ENCODE measurements at regions not wholly inside any gene's neighbourhood (a gene's known extent, or its start where the extent isn't known, plus 50 kb on each side); places are given as distances from the start of the nearest gene placed in this dataset.

- Histone ChIP-seq H3K4me1 (ENCODE audit: control insufficient read depth, insufficient read depth, low read length) (no peaks in the 10 kb centered on the region), H3K9ac (ENCODE audit: extremely low read depth, low read length, poor library complexity, severe bottlenecking) (no peak overlapping the region), H3K4me3 (ENCODE audit: low read length) (no peak overlapping the region), H3K9me3 (ENCODE audit: control insufficient read depth, low read length) (no peaks in the 10 kb centered on the region), H3K36me3 (ENCODE audit: control insufficient read depth, insufficient read depth, low read length) (no peaks in the 10 kb centered on the region), H3K27ac (ENCODE audit: low read depth, low read length) (no peak overlapping the region), H3K27me3 (ENCODE audit: control insufficient read depth, insufficient read depth, low read length, poor library complexity, severe bottlenecking) (no peaks in the 10 kb centered on the region)
- H3K27me3 Mint-ChIP-seq (ENCODE audit: insufficient read depth), result no peaks in the 10 kb centered on the region
- H3K9me3 Mint-ChIP-seq, result peaks cover 69% of the 10 kb centered on the region
- H3K27ac Mint-ChIP-seq, result no peak overlapping the region
- H3K36me3 Mint-ChIP-seq (ENCODE audit: low read depth), result no peaks in the 10 kb centered on the region
- H3K4me1 Mint-ChIP-seq, result no peaks in the 10 kb centered on the region
- DNase-seq, result no peak
- no peak overlapping the region for H3K4me3 Mint-ChIP-seq
- TF ChIP-seq CTCF (conservative IDR thresholded peaks at IDR 0.05), result no peak
- 76 to 90% methylated on average over 2 to 6 of the region's 6 CpGs for WGBS, 2 experiments (ENCODE audit: insufficient coverage in 1 of 2, insufficient read length in 1 of 2)
These were observed 174.9 kb upstream of the FRG1 start for GRCh38 chr4:189765736-189766135.

GRCh38 chr4:189767941-189768340 is 172.7 kb upstream of the FRG1 start:
- Histone ChIP-seq H3K4me3 (ENCODE audit: low read length) (no peak overlapping the region), H3K9me3 (ENCODE audit: control insufficient read depth, low read length) (no peaks in the 10 kb centered on the region), H3K27ac (ENCODE audit: low read depth, low read length) (no peak overlapping the region), H3K9ac (ENCODE audit: extremely low read depth, low read length, poor library complexity, severe bottlenecking) (no peak overlapping the region), H3K27me3 (ENCODE audit: control insufficient read depth, insufficient read depth, low read length, poor library complexity, severe bottlenecking) (no peaks in the 10 kb centered on the region), H3K36me3 (ENCODE audit: control insufficient read depth, insufficient read depth, low read length) (no peaks in the 10 kb centered on the region), H3K4me1 (ENCODE audit: control insufficient read depth, insufficient read depth, low read length) (no peaks in the 10 kb centered on the region)
- Mint-ChIP-seq H3K9me3 (peaks cover 64% of the 10 kb centered on the region), H3K4me1 (no peaks in the 10 kb centered on the region), H3K27ac (no peak overlapping the region), H3K36me3 (ENCODE audit: low read depth) (no peaks in the 10 kb centered on the region), H3K27me3 (ENCODE audit: insufficient read depth) (no peaks in the 10 kb centered on the region), H3K4me3 (no peak overlapping the region)
- TF ChIP-seq CTCF (conservative IDR thresholded peaks at IDR 0.05), result no peak
- WGBS, 2 experiments (ENCODE audit: insufficient coverage in 1 of 2, insufficient read length in 1 of 2), result 93 to 100% methylated on average over 4 of the region's 4 CpGs
- DNase-seq, result no peak

GRCh38 chr4:189769131-189769530 is 171.5 kb upstream of the FRG1 start:
- Mint-ChIP-seq H3K27ac (no peak overlapping the region), H3K27me3 (ENCODE audit: insufficient read depth) (no peaks in the 10 kb centered on the region), H3K36me3 (ENCODE audit: low read depth) (no peaks in the 10 kb centered on the region), H3K9me3 (peaks cover 59% of the 10 kb centered on the region), H3K4me3 (no peak overlapping the region), H3K4me1 (no peaks in the 10 kb centered on the region)
- H3K9ac ChIP-seq (ENCODE audit: extremely low read depth, low read length, poor library complexity, severe bottlenecking), result no peak overlapping the region
- H3K4me3 ChIP-seq (ENCODE audit: low read length), result no peak overlapping the region
- no peaks in the 10 kb centered on the region for H3K4me1 ChIP-seq (ENCODE audit: control insufficient read depth, insufficient read depth, low read length)
- DNase-seq, result peak; percentile 65
- no peak for TF ChIP-seq CTCF (conservative IDR thresholded peaks at IDR 0.05)
- no peaks in the 10 kb centered on the region for H3K27me3 ChIP-seq (ENCODE audit: control insufficient read depth, insufficient read depth, low read length, poor library complexity, severe bottlenecking)
- WGBS, 2 experiments (ENCODE audit: insufficient coverage in 1 of 2, insufficient read length in 1 of 2), result 89 to 91% methylated on average over 8 to 9 of the region's 9 CpGs
- no peak overlapping the region for H3K27ac ChIP-seq (ENCODE audit: low read depth, low read length)
- no peaks in the 10 kb centered on the region for H3K36me3 ChIP-seq (ENCODE audit: control insufficient read depth, insufficient read depth, low read length)
- no peaks in the 10 kb centered on the region for H3K9me3 ChIP-seq (ENCODE audit: control insufficient read depth, low read length)

All from endodermal cell (in vitro differentiated cells).